WI38 (cell line): ENCODE measurements at regions not wholly inside any gene's neighbourhood (a gene's known extent, or its start where the extent isn't known, plus 50 kb on each side); places are given as distances from the start of the nearest gene placed in this dataset.

ENCODE experiments used
- H3K4me3 ChIP-seq: 2 replicates; pipeline ENCODE4 v1.5.1; 2011; ENCODE audit warnings: low read depth, mild to moderate bottlenecking, control low read depth, low read length
- CTCF ChIP-seq: IDR thresholded peaks from 2 replicates; pipeline ENCODE4 v1.5.1; 2012; ENCODE audit warnings: low read depth, mild to moderate bottlenecking, control low read depth, low read length

GRCh38 chr5:167952278-167952995, 339.0 kb upstream of the WWC1 start:
- no peak for TF ChIP-seq CTCF
- no peak overlapping the region for H3K4me3 ChIP-seq

- no peak overlapping the region for H3K4me3 ChIP-seq
- TF ChIP-seq CTCF = no peak
Measured at GRCh38 chr5:167953151-167953798, 338.2 kb upstream of the WWC1 start.

- no peak overlapping the region for H3K4me3 ChIP-seq
- no peak for TF ChIP-seq CTCF
Measured at GRCh38 chr5:167961731-167962130, 329.7 kb upstream of the WWC1 start.

GRCh38 chr5:167964529-167964928, 326.9 kb upstream of the WWC1 start:
- H3K4me3 ChIP-seq = no peak overlapping the region
- TF ChIP-seq CTCF = peak; percentile 12; the same call in 1 of the 2 replicates

- no peak overlapping the region for H3K4me3 ChIP-seq
- TF ChIP-seq CTCF = no peak
Measured at GRCh38 chr5:167965710-167966109, 325.7 kb upstream of the WWC1 start.

GRCh38 chr5:167966979-167967378, 324.5 kb upstream of the WWC1 start:
- H3K4me3 ChIP-seq = no peak overlapping the region
- no peak for TF ChIP-seq CTCF

- no peak for TF ChIP-seq CTCF
- no peak overlapping the region for H3K4me3 ChIP-seq
Measured at GRCh38 chr5:167967494-167968177, 323.8 kb upstream of the WWC1 start.
